Liver (tissue), 8 donors: ENCODE measurements at regions not wholly inside any gene's neighbourhood (a gene's known extent, or its start where the extent isn't known, plus 50 kb on each side); places are given as distances from the start of the nearest gene placed in this dataset.
A peak's percentile ranks its signal among the peaks of the same experiment; 100 is the strongest.

Experiments
- DNase-seq: peaks from one replicate; pipeline ENCODE4 v3.0.0-alpha.2; 2017; ENCODE audit warnings: low spot score
- H3K27ac ChIP-seq, 2 donors: one replicate each; pipeline ENCODE4 v1.7.0; 2013; ENCODE audit warnings: inconsistent platforms in 2 of 2, low read length in 2 of 2, control low read depth in 1 of 2, low read depth in 1 of 2, mild to moderate bottlenecking in 1 of 2
- H3K27me3 ChIP-seq, 4 donors: one replicate each; pipeline versions ENCODE4 v1.6.1 to v1.7.0; 2013; ENCODE audit warnings: low read length in 3 of 4, inconsistent platforms in 1 of 4, mild to moderate bottlenecking in 1 of 4, moderate library complexity in 1 of 4; ENCODE audit not compliant: control insufficient read depth in 4 of 4, insufficient read depth in 4 of 4
- H3K36me3 ChIP-seq, 4 donors: one replicate each; pipeline versions ENCODE4 v1.6.1 to v1.7.0; 2013; ENCODE audit warnings: low read length in 3 of 4, mild to moderate bottlenecking in 3 of 4, low read depth in 1 of 4, moderate library complexity in 1 of 4; ENCODE audit not compliant: control insufficient read depth in 4 of 4, insufficient read depth in 3 of 4
- H3K4me1 ChIP-seq, 4 donors: one replicate each; pipeline versions ENCODE4 v1.6.1 to v1.7.0; 2013; ENCODE audit warnings: low read length in 3 of 4, mild to moderate bottlenecking in 3 of 4, moderate library complexity in 1 of 4; ENCODE audit not compliant: control insufficient read depth in 4 of 4, insufficient read depth in 4 of 4
- H3K4me3 ChIP-seq, 3 donors: one replicate each; pipeline versions ENCODE4 v1.6.1 to v1.7.0; 2013; ENCODE audit warnings: low read length in 3 of 3, control low read depth in 1 of 3, low read depth in 1 of 3, mild to moderate bottlenecking in 1 of 3
- H3K9ac ChIP-seq, 2 donors: one replicate each; pipeline ENCODE4 v1.7.0; 2013; ENCODE audit warnings: low read length in 2 of 2, mild to moderate bottlenecking in 2 of 2, moderate library complexity in 2 of 2, control low read depth in 1 of 2, low read depth in 1 of 2
- H3K9me3 ChIP-seq, 4 donors: one replicate each; pipeline versions ENCODE4 v1.6.1 to v1.7.0; 2013; ENCODE audit warnings: low read length in 3 of 4; ENCODE audit not compliant: control insufficient read depth in 4 of 4
- CTCF ChIP-seq: fragments of 150-350 bp; IDR thresholded peaks from 2 replicates; pipeline ENCODE4 v1.5.1; 2017; ENCODE audit warnings: improper control_type of control experiment, low read depth, low read length; ENCODE audit not compliant: missing input control
- EGR1 ChIP-seq, 2 donors: IDR thresholded peaks; 2 replicates each; pipeline ENCODE4 v1.6.1; 2016 to 2018; ENCODE audit warnings: antibody characterized with exemption in 2 of 2, low read depth in 2 of 2
- FOXA2 ChIP-seq: IDR thresholded peaks from 2 replicates; pipeline ENCODE4 v1.6.1; 2016; ENCODE audit warnings: antibody characterized with exemption
- GABPA ChIP-seq, 2 donors: IDR thresholded peaks in 1 of 2; conservative IDR thresholded peaks in 1 of 2; 2 replicates each; pipeline ENCODE4 v1.6.1; 2016; ENCODE audit warnings: antibody characterized with exemption in 2 of 2, mild to moderate bottlenecking in 1 of 2, moderate library complexity in 1 of 2
- HNF4A ChIP-seq, 2 donors: conservative IDR thresholded peaks; 2 replicates each; pipeline ENCODE4 v1.6.1; 2016; ENCODE audit warnings: antibody characterized with exemption in 2 of 2, mild to moderate bottlenecking in 2 of 2
- HNF4G ChIP-seq: IDR thresholded peaks from 2 replicates; pipeline ENCODE4 v1.6.1; 2016; ENCODE audit warnings: antibody characterized with exemption
- JUND ChIP-seq, 2 donors: IDR thresholded peaks; 2 replicates each; pipeline ENCODE4 v1.6.1; 2016; ENCODE audit warnings: antibody characterized with exemption in 2 of 2
- MAX ChIP-seq: IDR thresholded peaks from 2 replicates; pipeline ENCODE4 v1.6.1; 2016; ENCODE audit warnings: antibody characterized with exemption
- NR2F2 ChIP-seq: IDR thresholded peaks from 2 replicates; pipeline ENCODE4 v1.6.1; 2016; ENCODE audit warnings: antibody characterized with exemption
- RAD21 ChIP-seq, 2 donors: IDR thresholded peaks; 2 replicates each; pipeline ENCODE4 v1.6.1; 2016; ENCODE audit warnings: antibody characterized with exemption in 2 of 2, mild to moderate bottlenecking in 2 of 2
- REST ChIP-seq: IDR thresholded peaks from 2 replicates; pipeline ENCODE4 v1.6.1; 2016; ENCODE audit warnings: antibody characterized with exemption, mild to moderate bottlenecking
- SP1 ChIP-seq: IDR thresholded peaks from 2 replicates; pipeline ENCODE4 v1.6.1; 2018; ENCODE audit warnings: antibody characterized with exemption, mild to moderate bottlenecking
- TAF1 ChIP-seq: conservative IDR thresholded peaks from 2 replicates; pipeline ENCODE4 v1.6.1; 2016; ENCODE audit warnings: antibody characterized with exemption, mild to moderate bottlenecking
- ZBTB33 ChIP-seq: IDR thresholded peaks from 2 replicates; pipeline ENCODE4 v1.6.1; 2016; ENCODE audit warnings: antibody characterized with exemption
- WGBS: extraction: QIAGEN DNeasy Blood & Tissue Kit; methylation state at CpG from one replicate; pipeline ENCODE4 v1.1.7; 2013; 5-methylcytosine and 5-hydroxymethylcytosine counted together
- donor health status: healthy.
- donor health status: healthy.
- donor health status: healthy.
- donor health status: healthy.
- donor health status: healthy.

- DNase-seq = no peak
- 58% methylated on average over 4 of the region's 4 CpGs for WGBS
- TF ChIP-seq ZBTB33 = no peak
- no peak for TF ChIP-seq GABPA (IDR thresholded peaks at IDR 0.05 in 1 of 2, conservative IDR thresholded peaks at IDR 0.05 in 1 of 2)
- TF ChIP-seq RAD21 (IDR thresholded peaks at IDR 0.05) = peak in 1 of 2 donors; percentile 32
- no peak for TF ChIP-seq FOXA2
- no peak for TF ChIP-seq JUND (IDR thresholded peaks at IDR 0.05)
These were observed 606.3 kb downstream of the TLE1 start for GRCh38 chr9:81083067-81083466.

GRCh38 chr9:81082221-81082620 lies 607.1 kb downstream of the TLE1 start:
- no peak overlapping the region for H3K9ac ChIP-seq
- H3K36me3 ChIP-seq = no peaks in the 10 kb centered on the region
- no peak overlapping the region for H3K27ac ChIP-seq
- no peak for TF ChIP-seq ZBTB33
- no peak for TF ChIP-seq MAX
- TF ChIP-seq GABPA (IDR thresholded peaks at IDR 0.05 in 1 of 2, conservative IDR thresholded peaks at IDR 0.05 in 1 of 2) = no peak
- TF ChIP-seq RAD21 (IDR thresholded peaks at IDR 0.05) = no peak
- TF ChIP-seq CTCF = no peak
- TF ChIP-seq SP1 = no peak
- no peak for TF ChIP-seq JUND (IDR thresholded peaks at IDR 0.05)
- no peak for TF ChIP-seq TAF1
- TF ChIP-seq HNF4A (conservative IDR thresholded peaks at IDR 0.05) = no peak
- TF ChIP-seq EGR1 (IDR thresholded peaks at IDR 0.05; ENCODE audit: low read depth in 2 of 2) = no peak
- TF ChIP-seq NR2F2 = no peak
- no peak for TF ChIP-seq HNF4G
- H3K4me3 ChIP-seq = no peak overlapping the region
- H3K9me3 ChIP-seq = no peaks in the 10 kb centered on the region
- no peaks in the 10 kb centered on the region for H3K27me3 ChIP-seq
- DNase-seq = no peak
- no peaks in the 10 kb centered on the region for H3K4me1 ChIP-seq

More at GRCh38 chr9:81083067-81083466, 606.3 kb downstream of the TLE1 start:
- H3K27me3 ChIP-seq = no peaks in the 10 kb centered on the region
- H3K4me1 ChIP-seq = no peaks in the 10 kb centered on the region
- H3K36me3 ChIP-seq = no peaks in the 10 kb centered on the region
- no peaks in the 10 kb centered on the region for H3K9me3 ChIP-seq
- no peak overlapping the region for H3K9ac ChIP-seq
- no peak overlapping the region for H3K4me3 ChIP-seq
- no peak overlapping the region for H3K27ac ChIP-seq

- Histone ChIP-seq H3K9ac (no peak overlapping the region), H3K36me3 (no peaks in the 10 kb centered on the region), H3K27ac (no peak overlapping the region), H3K27me3 (no peaks in the 10 kb centered on the region), H3K4me1 (no peaks in the 10 kb centered on the region), H3K4me3 (no peak overlapping the region), H3K9me3 (no peaks in the 10 kb centered on the region)
- no peak for DNase-seq
- TF ChIP-seq EGR1 (IDR thresholded peaks at IDR 0.05; ENCODE audit: low read depth in 2 of 2) (no peak), TAF1 (no peak), REST (no peak), HNF4A (conservative IDR thresholded peaks at IDR 0.05) (no peak), NR2F2 (no peak), GABPA (IDR thresholded peaks at IDR 0.05 in 1 of 2, conservative IDR thresholded peaks at IDR 0.05 in 1 of 2) (no peak), CTCF (no peak)
These were observed 608.4 kb downstream of the TLE1 start for GRCh38 chr9:81080900-81081299.
